WTC11 (cell line): ENCODE measurements at regions not wholly inside any gene's neighbourhood (a gene's known extent, or its start where the extent isn't known, plus 50 kb on each side); places are given as distances from the start of the nearest gene placed in this dataset.

Source experiments
- ATAC-seq: fragments of 200-7000 bp; cut with Tn5 transposase; 2 replicates; pipeline ENCODE4 v1.10.0; 2021; ENCODE audit warnings: mild to moderate bottlenecking, moderate library complexity
- CTCF ChIA-PET: fragments of 300-600 bp; sonication (Branson Sonifier 250); formaldehyde crosslinking; loops from one replicate; lab custom pipeline; 2021; ENCODE audit warnings: antibody characterized with exemption; lab: Charles Lee
- POLR2A ChIA-PET: fragments of 350-600 bp; sonication (Branson Sonifier 250); formaldehyde crosslinking; loops from one replicate; lab custom pipeline; 2021; ENCODE audit warnings: antibody characterized with exemption; lab: Charles Lee
- DNase-seq: peaks from one replicate; pipeline ENCODE4 v3.0.0; 2021; ENCODE audit warnings: low spot score
- H3K27ac Mint-ChIP-seq: 2 replicates; pipeline ENCODE4 v1.8.0; 2021; ENCODE audit warnings: mixed read lengths
- H3K27me3 Mint-ChIP-seq: 2 replicates; pipeline ENCODE4 v1.8.0; 2021; ENCODE audit warnings: low read depth, mild to moderate bottlenecking, moderate library complexity, mixed read lengths
- H3K36me3 Mint-ChIP-seq: 2 replicates; pipeline ENCODE4 v1.8.0; 2021; ENCODE audit warnings: mixed read lengths
- H3K4me1 Mint-ChIP-seq: 2 replicates; pipeline ENCODE4 v1.8.0; 2022; ENCODE audit warnings: mixed read lengths
- H3K4me3 Mint-ChIP-seq: 2 replicates; pipeline ENCODE4 v1.8.0; 2021; ENCODE audit warnings: mild to moderate bottlenecking, moderate library complexity, mixed read lengths
- H3K9me3 Mint-ChIP-seq: 2 replicates; pipeline ENCODE4 v1.8.0; 2021; ENCODE audit warnings: mixed read lengths
- CREM ChIP-seq: sonication (generic); formaldehyde crosslinking; IDR thresholded peaks from 2 replicates; pipeline ENCODE4 v1.8.1; 2022; ENCODE audit warnings: mild to moderate bottlenecking, missing genetic modification reagents, moderate library complexity
- FOXK1 ChIP-seq: sonication (generic); formaldehyde crosslinking; IDR thresholded peaks from 2 replicates; pipeline ENCODE4 v1.8.0; 2022; ENCODE audit warnings: mild to moderate bottlenecking, moderate library complexity, missing genetic modification reagents
- FOXP1 ChIP-seq: sonication (generic); formaldehyde crosslinking; IDR thresholded peaks from 2 replicates; pipeline ENCODE4 v1.8.0; 2022; ENCODE audit warnings: missing genetic modification reagents, mild to moderate bottlenecking, moderate library complexity, borderline replicate concordance
- JUN ChIP-seq: sonication (generic); formaldehyde crosslinking; IDR thresholded peaks from 2 replicates; pipeline ENCODE4 v1.8.0; 2023; ENCODE audit warnings: mild to moderate bottlenecking, missing genetic modification reagents
- MYBL2 ChIP-seq: sonication (generic); formaldehyde crosslinking; IDR thresholded peaks from 2 replicates; pipeline ENCODE4 v1.8.1; 2023; ENCODE audit warnings: mild to moderate bottlenecking, moderate library complexity, missing genetic modification reagents
- NFATC4 ChIP-seq: fragments of 250-450 bp; sonication (Bioruptor Pico); IDR thresholded peaks from 2 replicates; pipeline ENCODE4 v1.9.0; 2021; ENCODE audit warnings: mild to moderate bottlenecking
- NR1H2 ChIP-seq: sonication (generic); formaldehyde crosslinking; IDR thresholded peaks from 2 replicates; pipeline ENCODE4 v1.9.0; 2021; ENCODE audit warnings: mild to moderate bottlenecking, moderate library complexity, missing genetic modification reagents
- RELA ChIP-seq: sonication (generic); formaldehyde crosslinking; IDR thresholded peaks from 2 replicates; pipeline ENCODE4 v1.8.1; 2022; ENCODE audit warnings: missing genetic modification reagents, mild to moderate bottlenecking, borderline replicate concordance
- SMAD3 ChIP-seq: sonication (generic); formaldehyde crosslinking; IDR thresholded peaks from 2 replicates; pipeline ENCODE4 v1.8.0; 2022; ENCODE audit warnings: missing genetic modification reagents, mild to moderate bottlenecking, borderline replicate concordance
- TCF7 ChIP-seq: sonication (generic); formaldehyde crosslinking; IDR thresholded peaks from 2 replicates; pipeline ENCODE4 v1.8.0; 2022; ENCODE audit warnings: mild to moderate bottlenecking, low read depth, missing genetic modification reagents, moderate library complexity
- TP53 ChIP-seq: sonication (generic); formaldehyde crosslinking; IDR thresholded peaks from 2 replicates; pipeline ENCODE4 v1.8.1; 2023; ENCODE audit warnings: mild to moderate bottlenecking, missing genetic modification reagents
- ZNF121 ChIP-seq: sonication (generic); formaldehyde crosslinking; IDR thresholded peaks from 2 replicates; pipeline ENCODE4 v1.8.0; 2023; ENCODE audit warnings: missing genetic modification reagents
- ZNF232 ChIP-seq: sonication (generic); formaldehyde crosslinking; IDR thresholded peaks from 2 replicates; pipeline ENCODE4 v1.8.0; 2022; ENCODE audit warnings: mild to moderate bottlenecking, missing genetic modification reagents
- ZNF263 ChIP-seq: sonication (generic); formaldehyde crosslinking; IDR thresholded peaks from 2 replicates; pipeline ENCODE4 v1.8.1; 2022; ENCODE audit warnings: low read depth, mild to moderate bottlenecking, moderate library complexity, missing genetic modification reagents
- ZNF416 ChIP-seq: fragments of 250-450 bp; sonication (Bioruptor Pico); IDR thresholded peaks from 2 replicates; pipeline ENCODE4 v1.9.0; 2021; ENCODE audit warnings: mild to moderate bottlenecking, inconsistent platforms
- TF ChIP-seq, protein P1 (sequence below): sonication (generic); formaldehyde crosslinking; IDR thresholded peaks from 2 replicates; pipeline ENCODE4 v1.8.0; 2022; ENCODE audit warnings: mild to moderate bottlenecking, missing genetic modification reagents
- TF ChIP-seq, protein P2 (sequence below): fragments of 250-450 bp; sonication (Bioruptor Pico); conservative IDR thresholded peaks from 2 replicates; pipeline ENCODE4 v1.9.0; 2021; ENCODE audit warnings: mild to moderate bottlenecking
- TF ChIP-seq, protein P3 (sequence below): sonication (generic); formaldehyde crosslinking; IDR thresholded peaks from 2 replicates; pipeline ENCODE4 v1.8.1; 2022; ENCODE audit warnings: mild to moderate bottlenecking, moderate library complexity, missing genetic modification reagents
- TF ChIP-seq, protein P4 (sequence below): fragments of 250-450 bp; sonication (Bioruptor Pico); IDR thresholded peaks from 2 replicates; pipeline ENCODE4 v1.8.0; 2021; ENCODE audit warnings: mild to moderate bottlenecking

DNA sequence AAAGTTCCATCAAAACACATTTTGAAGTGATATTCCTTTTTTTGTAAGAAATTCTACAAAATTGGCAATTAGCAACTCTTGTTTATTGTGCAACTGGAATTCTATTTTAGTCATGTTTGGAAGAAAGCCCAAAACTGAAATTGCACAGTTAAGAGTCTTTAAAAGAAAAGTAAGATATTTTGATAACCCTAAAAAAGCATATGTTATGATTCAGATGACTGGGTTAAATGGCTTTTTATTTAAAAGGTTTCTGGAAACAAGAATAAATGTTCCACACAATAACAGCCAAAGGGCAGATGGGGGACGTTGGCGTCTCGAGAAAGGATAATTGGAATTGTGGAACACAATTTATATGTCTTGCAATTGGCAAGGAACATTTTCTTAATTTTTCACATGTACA lies 275.2 kb downstream of the CDH9 start (continued):
- TF ChIP-seq, protein P1, sequence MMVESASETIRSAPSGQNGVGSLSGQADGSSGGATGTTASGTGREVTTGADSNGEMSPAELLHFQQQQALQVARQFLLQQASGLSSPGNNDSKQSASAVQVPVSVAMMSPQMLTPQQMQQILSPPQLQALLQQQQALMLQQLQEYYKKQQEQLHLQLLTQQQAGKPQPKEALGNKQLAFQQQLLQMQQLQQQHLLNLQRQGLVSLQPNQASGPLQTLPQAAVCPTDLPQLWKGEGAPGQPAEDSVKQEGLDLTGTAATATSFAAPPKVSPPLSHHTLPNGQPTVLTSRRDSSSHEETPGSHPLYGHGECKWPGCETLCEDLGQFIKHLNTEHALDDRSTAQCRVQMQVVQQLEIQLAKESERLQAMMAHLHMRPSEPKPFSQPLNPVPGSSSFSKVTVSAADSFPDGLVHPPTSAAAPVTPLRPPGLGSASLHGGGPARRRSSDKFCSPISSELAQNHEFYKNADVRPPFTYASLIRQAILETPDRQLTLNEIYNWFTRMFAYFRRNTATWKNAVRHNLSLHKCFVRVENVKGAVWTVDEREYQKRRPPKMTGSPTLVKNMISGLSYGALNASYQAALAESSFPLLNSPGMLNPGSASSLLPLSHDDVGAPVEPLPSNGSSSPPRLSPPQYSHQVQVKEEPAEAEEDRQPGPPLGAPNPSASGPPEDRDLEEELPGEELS (CRISPR knock-in tag): no peak
- TF ChIP-seq, protein P2, sequence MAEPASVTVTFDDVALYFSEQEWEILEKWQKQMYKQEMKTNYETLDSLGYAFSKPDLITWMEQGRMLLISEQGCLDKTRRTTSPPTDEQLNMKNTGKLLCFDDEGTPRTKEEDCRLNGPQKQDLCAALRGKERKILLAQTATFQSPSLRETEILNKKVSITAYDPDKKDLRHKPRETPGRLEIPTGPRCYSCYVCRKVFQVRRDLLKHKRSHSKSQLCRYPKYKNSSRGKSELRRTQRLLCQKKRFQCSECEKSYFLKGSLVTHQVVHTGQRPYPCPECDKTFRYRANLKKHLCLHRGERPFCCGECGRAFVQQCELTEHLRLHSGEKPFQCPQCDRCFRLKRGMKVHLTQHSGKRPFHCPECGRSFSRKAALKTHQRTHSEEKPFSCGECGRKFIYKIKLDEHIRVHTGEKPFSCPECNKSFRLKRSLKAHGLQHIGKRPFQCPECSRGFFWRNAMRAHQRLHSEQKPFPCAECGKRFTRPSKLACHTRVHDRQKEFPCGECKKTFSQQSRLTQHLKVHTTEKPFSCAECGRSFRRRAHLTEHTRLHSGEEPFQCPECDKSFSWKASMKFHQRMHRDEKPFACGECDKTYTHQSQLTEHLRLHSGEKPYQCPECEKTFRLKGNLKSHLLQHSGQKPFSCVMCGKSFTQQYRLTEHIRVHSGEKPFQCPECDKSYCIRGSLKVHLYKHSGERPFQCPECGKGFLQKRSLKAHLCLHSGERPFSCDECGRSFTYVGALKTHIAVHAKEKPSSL (CRISPR knock-in tag): no peak
- TF ChIP-seq ZNF263 (CRISPR knock-in tag) (no peak), RELA (CRISPR knock-in tag) (no peak)
- TF ChIP-seq, all 79 proteins: peak for 0

DNA sequence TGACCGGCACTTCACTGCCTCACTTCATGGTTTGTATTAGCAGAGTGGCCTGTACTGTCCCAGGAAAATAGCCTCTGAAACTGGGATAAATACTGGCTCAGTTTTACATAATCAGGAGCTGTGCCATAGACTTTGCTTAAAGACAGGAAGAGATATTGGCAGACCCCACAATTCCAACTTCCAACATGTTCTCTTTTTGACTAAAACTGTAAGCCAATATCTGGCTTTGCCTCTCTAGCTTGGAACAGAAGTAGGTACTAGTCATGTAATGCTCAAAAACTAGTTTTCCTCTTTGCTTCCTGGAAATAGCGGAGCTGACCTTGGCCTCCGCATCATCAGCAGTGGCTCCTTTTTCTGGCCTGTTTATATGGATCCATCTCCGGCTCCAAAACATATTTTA lies 276.9 kb downstream of the CDH9 start:
- H3K4me3 Mint-ChIP-seq: no peak overlapping the region
- H3K27me3 Mint-ChIP-seq: no peaks in the 10 kb centered on the region
- H3K9me3 Mint-ChIP-seq: no peaks in the 10 kb centered on the region
- ChIA-PET POLR2A (no interaction called here), CTCF (no interaction called here)
- H3K4me1 Mint-ChIP-seq: no peaks in the 10 kb centered on the region
- no peaks in the 10 kb centered on the region for H3K36me3 Mint-ChIP-seq
- TF ChIP-seq NR1H2 (CRISPR knock-in tag) (no peak), TP53 (CRISPR knock-in tag) (no peak), ZNF121 (CRISPR knock-in tag) (no peak), TCF7 (CRISPR knock-in tag) (no peak), JUN (CRISPR knock-in tag) (no peak), SMAD3 (CRISPR knock-in tag) (no peak), FOXP1 (CRISPR knock-in tag) (no peak), MYBL2 (CRISPR knock-in tag) (no peak), NFATC4 (CRISPR knock-in tag) (no peak), CREM (CRISPR knock-in tag) (no peak), ZNF416 (CRISPR knock-in tag) (no peak), FOXK1 (CRISPR knock-in tag) (no peak), ZNF232 (CRISPR knock-in tag) (no peak)
- TF ChIP-seq, protein P1 (CRISPR knock-in tag): no peak
- TF ChIP-seq, protein P3, sequence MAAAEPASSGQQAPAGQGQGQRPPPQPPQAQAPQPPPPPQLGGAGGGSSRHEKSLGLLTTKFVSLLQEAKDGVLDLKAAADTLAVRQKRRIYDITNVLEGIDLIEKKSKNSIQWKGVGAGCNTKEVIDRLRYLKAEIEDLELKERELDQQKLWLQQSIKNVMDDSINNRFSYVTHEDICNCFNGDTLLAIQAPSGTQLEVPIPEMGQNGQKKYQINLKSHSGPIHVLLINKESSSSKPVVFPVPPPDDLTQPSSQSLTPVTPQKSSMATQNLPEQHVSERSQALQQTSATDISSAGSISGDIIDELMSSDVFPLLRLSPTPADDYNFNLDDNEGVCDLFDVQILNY (CRISPR knock-in tag): no peak
- TF ChIP-seq, protein P4, sequence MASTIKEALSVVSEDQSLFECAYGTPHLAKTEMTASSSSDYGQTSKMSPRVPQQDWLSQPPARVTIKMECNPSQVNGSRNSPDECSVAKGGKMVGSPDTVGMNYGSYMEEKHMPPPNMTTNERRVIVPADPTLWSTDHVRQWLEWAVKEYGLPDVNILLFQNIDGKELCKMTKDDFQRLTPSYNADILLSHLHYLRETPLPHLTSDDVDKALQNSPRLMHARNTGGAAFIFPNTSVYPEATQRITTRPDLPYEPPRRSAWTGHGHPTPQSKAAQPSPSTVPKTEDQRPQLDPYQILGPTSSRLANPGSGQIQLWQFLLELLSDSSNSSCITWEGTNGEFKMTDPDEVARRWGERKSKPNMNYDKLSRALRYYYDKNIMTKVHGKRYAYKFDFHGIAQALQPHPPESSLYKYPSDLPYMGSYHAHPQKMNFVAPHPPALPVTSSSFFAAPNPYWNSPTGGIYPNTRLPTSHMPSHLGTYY: no peak
- H3K27ac Mint-ChIP-seq: no peak overlapping the region
- ATAC-seq (no peak), DNase-seq (no peak)
